T-helper 2 cell (primary cell): ENCODE measurements at regions not wholly inside any gene's neighbourhood (a gene's known extent, or its start where the extent isn't known, plus 50 kb on each side); places are given as distances from the start of the nearest gene placed in this dataset.
A peak's percentile ranks its signal among the peaks of the same experiment; 100 is the strongest.
"Not testable (repeated sequence)": the region's sequence is repeated elsewhere in the genome, so short reads cannot be mapped to it uniquely, and the experiment has no call there.

Experiments used
- DNase-seq, 5 experiments: peaks; one replicate each; pipeline versions ENCODE4 v3.0.0 to v3.0.0-alpha.2; 2012 to 2022

GRCh38 chr15:92825985-92826384, 74.1 kb upstream of the CHD2 start:
- no peak for DNase-seq

- not testable (repeated sequence) for DNase-seq
Observed at GRCh38 chr15:92827991-92828390, 72.1 kb upstream of the CHD2 start.

GRCh38 chr15:92829875-92830274, 70.2 kb upstream of the CHD2 start:
- DNase-seq = no peak

- no peak for DNase-seq
Observed at GRCh38 chr15:92831336-92831654, 68.8 kb upstream of the CHD2 start.

- DNase-seq = peak; percentile 44 to 97 (median 77)
Observed at GRCh38 chr15:92831655-92832328, 68.3 kb upstream of the CHD2 start.

- peak in 1 of 5 experiments; percentile 59 for DNase-seq
Observed at GRCh38 chr15:92833106-92833433, 67.1 kb upstream of the CHD2 start.

GRCh38 chr15:92833493-92834271, 66.4 kb upstream of the CHD2 start:
- no peak for DNase-seq

GRCh38 chr15:92839696-92840095, 60.4 kb upstream of the CHD2 start:
- DNase-seq = peak in 1 of 5 experiments; percentile 71

GRCh38 chr15:92840149-92840548, 60.0 kb upstream of the CHD2 start:
- DNase-seq = no peak

GRCh38 chr15:92843326-92843725, 56.8 kb upstream of the CHD2 start:
- DNase-seq = no peak

- peak in 1 of 5 experiments; percentile 31 for DNase-seq
Observed at GRCh38 chr15:92843814-92844213, 56.3 kb upstream of the CHD2 start.

GRCh38 chr15:92845126-92845508, 55.0 kb upstream of the CHD2 start:
- DNase-seq = peak in 2 of 5 experiments; percentile 13 to 78

GRCh38 chr15:92846741-92847140, 53.4 kb upstream of the CHD2 start:
- no peak for DNase-seq

GRCh38 chr15:92847841-92848240, 52.3 kb upstream of the CHD2 start:
- DNase-seq = no peak

GRCh38 chr15:92848464-92848851, 51.7 kb upstream of the CHD2 start:
- no peak for DNase-seq

- peak in 3 of 5 experiments; percentile 9 to 83 (median 57) for DNase-seq
Observed at GRCh38 chr15:92848852-92849598, 51.1 kb upstream of the CHD2 start.

- peak in 1 of 5 experiments; percentile 18 for DNase-seq
Observed at GRCh38 chr15:92850218-92850617, 49.9 kb upstream of the CHD2 start.
